H9 (cell line): ENCODE measurements at regions not wholly inside any gene's neighbourhood (a gene's known extent, or its start where the extent isn't known, plus 50 kb on each side); places are given as distances from the start of the nearest gene placed in this dataset.

Experiments
- DNase-seq: peaks from one replicate; pipeline ENCODE4 v3.0.0-alpha.2; 2017
- H2AFZ ChIP-seq: one replicate; pipeline ENCODE4 v1.6.1; 2013; ENCODE audit warnings: mild to moderate bottlenecking, low read length, control low read depth, moderate library complexity
- H2AK5ac ChIP-seq: 2 replicates; pipeline ENCODE4 v1.6.1; 2013; ENCODE audit warnings: low read length, control low read depth, mixed read lengths; ENCODE audit not compliant: insufficient read length
- H2BK120ac ChIP-seq: one replicate; pipeline ENCODE4 v1.6.1; 2013; ENCODE audit warnings: low read depth, mild to moderate bottlenecking, low read length, control low read depth, inconsistent platforms; ENCODE audit not compliant: poor library complexity, severe bottlenecking
- H2BK12ac ChIP-seq: 2 replicates; pipeline ENCODE4 v1.6.1; 2013; ENCODE audit warnings: low read length, control low read depth, mixed read lengths, low read depth; ENCODE audit not compliant: insufficient read length
- H2BK15ac ChIP-seq: 2 replicates; pipeline ENCODE4 v1.6.1; 2013; ENCODE audit warnings: low read depth, low read length, control low read depth
- H2BK20ac ChIP-seq: one replicate; pipeline ENCODE4 v1.6.1; 2013; ENCODE audit warnings: low read depth, mild to moderate bottlenecking, low read length, control low read depth, inconsistent platforms; ENCODE audit not compliant: poor library complexity, severe bottlenecking
- H2BK5ac ChIP-seq: 2 replicates; pipeline ENCODE4 v1.6.1; 2013; ENCODE audit warnings: low read length, control low read depth, mixed read lengths; ENCODE audit not compliant: insufficient read length
- H3K14ac ChIP-seq: 2 replicates; pipeline ENCODE4 v1.6.1; 2013; ENCODE audit warnings: low read length, control low read depth; ENCODE audit not compliant: insufficient read depth
- H3K18ac ChIP-seq: 2 replicates; pipeline ENCODE4 v1.6.1; 2013; ENCODE audit warnings: low read depth, mild to moderate bottlenecking, mixed read lengths, low read length, control low read depth; ENCODE audit not compliant: insufficient read length
- H3K23ac ChIP-seq: 2 replicates; pipeline ENCODE4 v1.6.1; 2013; ENCODE audit warnings: low read length, control low read depth, mixed read lengths, low read depth; ENCODE audit not compliant: insufficient read length
- H3K23me2 ChIP-seq: 2 replicates; pipeline ENCODE4 v1.6.1; 2013; ENCODE audit warnings: low read depth, mild to moderate bottlenecking, mixed read lengths, low read length, control low read depth; ENCODE audit not compliant: insufficient read length, poor library complexity, severe bottlenecking
- H3K27ac ChIP-seq: 2 replicates; pipeline ENCODE4 v1.5.1; 2013; ENCODE audit warnings: low read length, control low read depth, mixed read lengths, low read depth; ENCODE audit not compliant: insufficient read length
- H3K27me3 ChIP-seq: 2 replicates; pipeline ENCODE4 v1.6.1; 2013; ENCODE audit warnings: low read length, control low read depth, inconsistent platforms; ENCODE audit not compliant: insufficient read depth
- H3K4ac ChIP-seq: 2 replicates; pipeline ENCODE4 v1.6.1; 2013; ENCODE audit warnings: low read depth, mild to moderate bottlenecking, control low read depth, inconsistent platforms, low read length, moderate library complexity
- H3K4me1 ChIP-seq: 2 replicates; pipeline ENCODE4 v1.6.1; 2013; ENCODE audit warnings: low read length, control low read depth, inconsistent platforms; ENCODE audit not compliant: insufficient read depth
- H3K4me2 ChIP-seq: 2 replicates; pipeline ENCODE4 v1.6.1; 2013; ENCODE audit warnings: low read length, control low read depth, mixed read lengths; ENCODE audit not compliant: insufficient read length, insufficient read depth
- H3K56ac ChIP-seq: 2 replicates; pipeline ENCODE4 v1.6.1; 2013; ENCODE audit warnings: low read depth, mild to moderate bottlenecking, mixed read lengths, low read length, control low read depth; ENCODE audit not compliant: insufficient read length
- H3K79me1 ChIP-seq: 2 replicates; pipeline ENCODE4 v1.6.1; 2013; ENCODE audit warnings: low read depth, mild to moderate bottlenecking, moderate library complexity, low read length, control low read depth, inconsistent platforms; ENCODE audit not compliant: insufficient read depth, poor library complexity, severe bottlenecking
- H3K79me2 ChIP-seq: 2 replicates; pipeline ENCODE4 v1.6.1; 2013; ENCODE audit warnings: low read length, control low read depth, inconsistent platforms; ENCODE audit not compliant: insufficient read depth
- H3K9ac ChIP-seq: 2 replicates; pipeline ENCODE4 v1.6.1; 2013; ENCODE audit warnings: low read length, control low read depth, mixed read lengths; ENCODE audit not compliant: insufficient read length; ENCODE audit errors: extremely low read depth
- H3K9me3 ChIP-seq: one replicate; pipeline ENCODE4 v1.6.1; 2013; ENCODE audit warnings: low read depth, low read length, inconsistent platforms; ENCODE audit not compliant: control insufficient read depth
- H3T11ph ChIP-seq: one replicate; pipeline ENCODE4 v1.6.1; 2013; ENCODE audit warnings: mild to moderate bottlenecking, low read length, control low read depth, inconsistent platforms
- H4K20me1 ChIP-seq: one replicate; pipeline ENCODE4 v1.6.1; 2013; ENCODE audit not compliant: control insufficient read depth, insufficient read length, insufficient read depth
- H4K5ac ChIP-seq: 2 replicates; pipeline ENCODE4 v1.6.1; 2013; ENCODE audit warnings: low read depth, mild to moderate bottlenecking, mixed read lengths, low read length, control low read depth; ENCODE audit not compliant: insufficient read length
- H4K8ac ChIP-seq: replicated peaks from 2 replicates; pipeline ENCODE4 v1.6.1; 2013; ENCODE audit warnings: low read length, control low read depth, mixed read lengths, low read depth; ENCODE audit not compliant: insufficient read length
- H4K91ac ChIP-seq: 2 replicates; pipeline ENCODE4 v1.6.1; 2013; ENCODE audit warnings: low read depth, mild to moderate bottlenecking, moderate library complexity, mixed read lengths, low read length, control low read depth; ENCODE audit not compliant: insufficient read length
- H3K27ac Mint-ChIP-seq, 3 experiments: 2 replicates in 2 of 3; 3 replicates in 1 of 3; pipeline ENCODE4 v1.8.0; 2020 to 2021; ENCODE audit warnings: mixed read lengths in 3 of 3, mild to moderate bottlenecking in 1 of 3, moderate library complexity in 1 of 3
- H3K27me3 Mint-ChIP-seq: 2 replicates; pipeline ENCODE4 v1.8.0; 2021; ENCODE audit warnings: low read depth, mild to moderate bottlenecking, moderate library complexity, mixed read lengths
- H3K36me3 Mint-ChIP-seq, 3 experiments: 2 replicates in 2 of 3; 3 replicates in 1 of 3; pipeline ENCODE4 v1.8.0; 2020 to 2021; ENCODE audit warnings: low read depth in 3 of 3, mixed read lengths in 3 of 3; ENCODE audit not compliant: insufficient read depth in 1 of 3
- H3K4me1 Mint-ChIP-seq, 2 experiments: 2 replicates each; pipeline ENCODE4 v1.8.0; 2020; ENCODE audit warnings: mixed read lengths in 2 of 2
- H3K4me3 Mint-ChIP-seq, 2 experiments: 2 replicates in 1 of 2; 3 replicates in 1 of 2; pipeline ENCODE4 v1.8.0; 2020 to 2021; ENCODE audit warnings: mild to moderate bottlenecking in 2 of 2, mixed read lengths in 2 of 2, moderate library complexity in 1 of 2
- H3K9me3 Mint-ChIP-seq, 2 experiments: 2 replicates in 1 of 2; 3 replicates in 1 of 2; pipeline ENCODE4 v1.8.0; 2020; ENCODE audit warnings: mild to moderate bottlenecking in 2 of 2, mixed read lengths in 2 of 2, moderate library complexity in 1 of 2
- WGBS: extraction: QIAGEN DNeasy Blood & Tissue Kit; methylation state at CpG from one replicate; pipeline ENCODE4 v1.1.7; 2013; ENCODE audit warnings: missing lambda C conversion rate, low lambda C conversion rate, mixed read lengths; ENCODE audit not compliant: insufficient read length; ENCODE audit errors: extremely low coverage; 5-methylcytosine and 5-hydroxymethylcytosine counted together
- TF ChIP-seq, protein P1 (sequence below): fragments of 200-600 bp; sonication (generic); conservative IDR thresholded peaks from 3 replicates; pipeline ENCODE4 v1.8.0; 2021; ENCODE audit warnings: antibody characterized with exemption, mild to moderate bottlenecking

DNA sequence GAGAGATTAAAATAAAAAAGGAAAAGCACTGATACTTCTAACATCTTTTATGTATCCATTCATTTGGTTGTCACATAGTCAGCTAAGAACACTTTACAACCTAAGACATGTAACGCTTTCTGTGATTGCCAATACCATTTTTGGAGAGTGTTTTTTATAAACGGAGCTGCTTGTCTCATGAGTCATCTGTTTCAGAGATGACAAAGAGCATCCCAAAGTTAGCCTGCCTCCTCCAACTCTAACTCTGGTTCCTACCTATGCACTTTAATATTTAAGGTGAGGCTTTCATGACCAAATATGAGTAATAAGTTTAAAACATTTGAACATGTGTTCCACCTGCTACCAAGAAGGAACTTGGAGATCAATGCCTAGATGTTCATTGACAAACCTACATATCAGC, 260.1 kb upstream of the SMIM21 start:
- H3K27me3 ChIP-seq, result no peaks in the 10 kb centered on the region
- no peak overlapping the region for H2BK12ac ChIP-seq
- no peak overlapping the region for H3K27ac ChIP-seq
- no peak overlapping the region for H2BK5ac ChIP-seq
- no peak overlapping the region for H2BK15ac ChIP-seq
- no peak for DNase-seq
- no peak overlapping the region for H4K91ac ChIP-seq
- no peak overlapping the region for H3T11ph ChIP-seq
- H3K14ac ChIP-seq, result no peak overlapping the region
- no peak overlapping the region for H3K4ac ChIP-seq
- no peak overlapping the region for H2AFZ ChIP-seq
- H4K5ac ChIP-seq, result no peak overlapping the region
- no peak overlapping the region for H2BK20ac ChIP-seq
- no peak overlapping the region for H3K56ac ChIP-seq
- no peak overlapping the region for H3K4me2 ChIP-seq
- TF ChIP-seq, protein P1, sequence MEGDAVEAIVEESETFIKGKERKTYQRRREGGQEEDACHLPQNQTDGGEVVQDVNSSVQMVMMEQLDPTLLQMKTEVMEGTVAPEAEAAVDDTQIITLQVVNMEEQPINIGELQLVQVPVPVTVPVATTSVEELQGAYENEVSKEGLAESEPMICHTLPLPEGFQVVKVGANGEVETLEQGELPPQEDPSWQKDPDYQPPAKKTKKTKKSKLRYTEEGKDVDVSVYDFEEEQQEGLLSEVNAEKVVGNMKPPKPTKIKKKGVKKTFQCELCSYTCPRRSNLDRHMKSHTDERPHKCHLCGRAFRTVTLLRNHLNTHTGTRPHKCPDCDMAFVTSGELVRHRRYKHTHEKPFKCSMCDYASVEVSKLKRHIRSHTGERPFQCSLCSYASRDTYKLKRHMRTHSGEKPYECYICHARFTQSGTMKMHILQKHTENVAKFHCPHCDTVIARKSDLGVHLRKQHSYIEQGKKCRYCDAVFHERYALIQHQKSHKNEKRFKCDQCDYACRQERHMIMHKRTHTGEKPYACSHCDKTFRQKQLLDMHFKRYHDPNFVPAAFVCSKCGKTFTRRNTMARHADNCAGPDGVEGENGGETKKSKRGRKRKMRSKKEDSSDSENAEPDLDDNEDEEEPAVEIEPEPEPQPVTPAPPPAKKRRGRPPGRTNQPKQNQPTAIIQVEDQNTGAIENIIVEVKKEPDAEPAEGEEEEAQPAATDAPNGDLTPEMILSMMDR, result no peak
- H2BK120ac ChIP-seq, result no peak overlapping the region
- H3K79me1 ChIP-seq, result no peaks in the 10 kb centered on the region
- H3K79me2 ChIP-seq, result no peaks in the 10 kb centered on the region
- Mint-ChIP-seq H3K9me3 (no peaks in the 10 kb centered on the region; a peak in 1 of 5 replicates), H3K36me3 (peaks cover 0 to 3% (median 0%) of the 10 kb centered on the region in 3 experiments; a peak in 1 of 7 replicates), H3K27me3 (no peaks in the 10 kb centered on the region), H3K27ac (no peak overlapping the region), H3K4me3 (no peak overlapping the region), H3K4me1 (0 out of 4 replicates have a peak, but pooled peaks cover 0 to 2% of the 10 kb centered on the region in 2 experiments)
- no peaks in the 10 kb centered on the region for H4K20me1 ChIP-seq
- H3K23ac ChIP-seq, result no peak overlapping the region
- WGBS, result no CpG with 5 or more reads among the region's 2 CpGs
- H4K8ac ChIP-seq, result no peak overlapping the region
- no peak overlapping the region for H3K9ac ChIP-seq
- H3K23me2 ChIP-seq, result no peaks in the 10 kb centered on the region
- H3K18ac ChIP-seq, result no peak overlapping the region
- H3K4me1 ChIP-seq, result no peaks in the 10 kb centered on the region
- H2AK5ac ChIP-seq, result no peak overlapping the region
- no peaks in the 10 kb centered on the region for H3K9me3 ChIP-seq
